Activated T-helper 17 cell treated with anti-CD3 and anti-CD28 coated beads, Interleukin-2, amount 50 U/mL, for 72 hours (primary cell): ENCODE measurements at regions not wholly inside any gene's neighbourhood (a gene's known extent, or its start where the extent isn't known, plus 50 kb on each side); places are given as distances from the start of the nearest gene placed in this dataset.

ENCODE experiments used
- ATAC-seq: fragments of 150-1000 bp; cut with Tn5 transposase; replicated peaks from 2 replicates; pipeline ENCODE4 v1.10.0; 2021; ENCODE audit warnings: mild to moderate bottlenecking, moderate library complexity
- H3K27ac Mint-ChIP-seq: one replicate; pipeline ENCODE4 v1.8.0; 2022; ENCODE audit warnings: mixed read lengths
- H3K27me3 Mint-ChIP-seq: one replicate; pipeline ENCODE4 v1.8.0; 2022; ENCODE audit warnings: mixed read lengths
- H3K36me3 Mint-ChIP-seq: one replicate; pipeline ENCODE4 v1.8.0; 2022; ENCODE audit warnings: low read depth, mild to moderate bottlenecking, mixed read lengths
- H3K4me1 Mint-ChIP-seq: one replicate; pipeline ENCODE4 v1.8.0; 2022; ENCODE audit warnings: mixed read lengths
- H3K4me3 Mint-ChIP-seq: one replicate; pipeline ENCODE4 v1.8.0; 2022; ENCODE audit warnings: mild to moderate bottlenecking, mixed read lengths
- H3K9me3 Mint-ChIP-seq: one replicate; pipeline ENCODE4 v1.8.0; 2022; ENCODE audit warnings: mixed read lengths

GRCh38 chr20:51969191-51969590, 166.9 kb upstream of the SALL4 start:
- no peaks in the 10 kb centered on the region for H3K36me3 Mint-ChIP-seq
- no peak for ATAC-seq
- peaks cover 10% of the 10 kb centered on the region for H3K27me3 Mint-ChIP-seq
- H3K27ac Mint-ChIP-seq, result no peak overlapping the region
- H3K4me1 Mint-ChIP-seq, result no peaks in the 10 kb centered on the region
- H3K9me3 Mint-ChIP-seq, result no peaks in the 10 kb centered on the region
- no peak overlapping the region for H3K4me3 Mint-ChIP-seq

GRCh38 chr20:51968151-51968550, 165.8 kb upstream of the SALL4 start:
- Mint-ChIP-seq H3K27ac (no peak overlapping the region), H3K27me3 (peaks cover 14% of the 10 kb centered on the region), H3K36me3 (no peaks in the 10 kb centered on the region), H3K9me3 (no peaks in the 10 kb centered on the region), H3K4me1 (no peaks in the 10 kb centered on the region), H3K4me3 (no peak overlapping the region)
- ATAC-seq, result no peak

- Mint-ChIP-seq H3K4me1 (no peaks in the 10 kb centered on the region), H3K9me3 (no peaks in the 10 kb centered on the region), H3K27ac (no peak overlapping the region), H3K36me3 (no peaks in the 10 kb centered on the region), H3K4me3 (no peak overlapping the region), H3K27me3 (peaks cover 20% of the 10 kb centered on the region)
- peak; percentile 37 for ATAC-seq
Observed at GRCh38 chr20:51966296-51966971, 164.1 kb upstream of the SALL4 start.

DNA sequence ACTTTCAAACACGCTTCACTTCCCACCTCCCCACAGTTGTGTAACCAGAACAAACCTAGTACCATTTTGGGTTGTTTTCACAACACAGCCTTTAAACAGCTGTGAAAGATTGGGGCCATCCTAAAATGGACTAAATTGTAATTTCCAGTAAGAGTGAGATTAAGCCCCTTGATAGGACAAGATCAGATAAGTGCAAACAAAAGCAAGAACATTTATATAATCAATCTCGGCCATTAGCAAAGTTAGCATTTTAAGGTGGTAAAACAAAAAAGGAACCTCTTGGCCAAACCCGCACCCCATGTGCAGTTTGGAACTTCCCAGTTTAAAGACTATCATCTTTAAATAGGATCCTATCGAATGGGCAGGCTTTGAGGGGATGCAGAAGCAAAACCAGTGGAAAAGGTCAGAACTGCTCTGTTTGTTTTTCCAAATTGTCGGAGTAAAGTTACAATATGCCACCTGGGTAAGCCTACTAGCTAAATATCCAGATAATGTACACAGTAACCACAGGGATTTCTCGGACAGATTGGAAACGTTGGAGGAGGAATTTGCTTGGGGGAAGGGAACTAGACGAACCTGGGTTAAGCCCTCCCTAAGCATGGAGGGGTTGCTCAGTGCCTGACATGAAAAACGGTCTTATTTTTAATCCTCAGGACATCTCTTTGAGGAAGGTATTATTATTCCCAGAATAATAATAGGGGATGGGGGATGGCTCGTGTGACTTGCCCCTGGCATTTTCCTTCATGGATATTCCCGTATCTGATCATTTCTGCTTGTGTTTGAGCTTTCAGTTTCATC, 159.8 kb upstream of the SALL4 start:
- peaks cover 27% of the 10 kb centered on the region for H3K27me3 Mint-ChIP-seq
- H3K4me3 Mint-ChIP-seq, result no peak overlapping the region
- H3K36me3 Mint-ChIP-seq, result no peaks in the 10 kb centered on the region
- ATAC-seq, result no peak
- no peaks in the 10 kb centered on the region for H3K9me3 Mint-ChIP-seq
- H3K4me1 Mint-ChIP-seq, result no peaks in the 10 kb centered on the region
- H3K27ac Mint-ChIP-seq, result no peak overlapping the region

DNA sequence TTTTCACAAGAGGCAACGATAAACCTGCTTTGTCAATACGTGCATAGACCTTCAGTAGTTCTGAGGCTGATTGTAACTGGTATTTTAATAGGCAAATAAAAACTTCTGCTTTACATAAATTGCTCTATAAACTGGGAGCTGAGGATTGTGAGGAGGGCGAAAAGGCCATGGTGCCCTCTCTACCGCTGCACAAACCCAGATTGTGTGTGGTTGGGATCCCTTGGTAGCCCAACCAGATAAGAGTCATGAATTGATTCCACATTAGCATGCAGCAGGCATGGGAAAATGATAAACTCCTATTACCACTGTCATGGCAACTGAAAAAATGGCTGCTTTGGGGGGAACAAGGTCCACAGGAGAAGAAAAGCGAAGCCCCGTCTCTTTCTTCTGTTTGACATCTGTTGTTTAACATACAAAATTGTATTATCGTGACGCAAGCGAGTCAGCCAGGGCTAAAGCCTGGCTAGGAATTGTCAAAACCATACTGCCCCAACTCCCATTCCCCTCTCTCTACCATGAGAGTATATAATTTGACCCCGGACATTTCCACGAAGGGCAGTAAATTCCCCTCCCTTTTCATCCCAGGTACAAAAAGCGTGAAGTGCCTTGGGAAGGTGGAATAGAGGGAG, 157.8 kb upstream of the SALL4 start:
- no peaks in the 10 kb centered on the region for H3K9me3 Mint-ChIP-seq
- peaks cover 27% of the 10 kb centered on the region for H3K27me3 Mint-ChIP-seq
- no peak overlapping the region for H3K27ac Mint-ChIP-seq
- no peak for ATAC-seq
- no peak overlapping the region for H3K4me3 Mint-ChIP-seq
- no peaks in the 10 kb centered on the region for H3K4me1 Mint-ChIP-seq
- no peaks in the 10 kb centered on the region for H3K36me3 Mint-ChIP-seq

DNA sequence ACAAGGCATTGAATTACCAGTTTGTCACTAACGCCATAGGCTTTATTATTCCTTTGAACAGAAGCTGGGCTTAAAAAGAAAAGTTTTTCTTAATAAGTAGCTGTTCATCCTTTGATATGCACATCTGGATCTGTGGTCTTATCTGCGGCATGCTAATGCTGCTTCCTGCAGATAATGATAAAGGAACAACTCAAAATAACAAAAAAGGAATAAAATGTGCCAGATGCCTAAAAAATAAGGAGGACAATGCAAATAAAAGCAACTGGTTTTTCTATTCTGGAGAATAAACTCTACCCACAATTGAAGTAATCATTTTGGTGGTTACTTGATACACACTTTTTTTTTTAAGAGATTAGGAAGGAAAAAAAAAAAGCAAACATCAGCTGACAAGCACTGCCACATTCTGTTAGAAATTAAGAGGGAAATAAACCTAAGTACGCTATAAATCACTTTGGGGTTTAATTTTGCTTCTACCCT, 156.8 kb upstream of the SALL4 start:
- no peak for ATAC-seq
- Mint-ChIP-seq H3K9me3 (no peaks in the 10 kb centered on the region), H3K4me1 (no peaks in the 10 kb centered on the region), H3K27me3 (peaks cover 27% of the 10 kb centered on the region), H3K4me3 (no peak overlapping the region), H3K36me3 (no peaks in the 10 kb centered on the region), H3K27ac (no peak overlapping the region)

GRCh38 chr20:51958099-51959065, 156.1 kb upstream of the SALL4 start:
- H3K36me3 Mint-ChIP-seq, result no peaks in the 10 kb centered on the region
- H3K27ac Mint-ChIP-seq, result no peak overlapping the region
- no peak for ATAC-seq
- peaks cover 29% of the 10 kb centered on the region for H3K27me3 Mint-ChIP-seq
- H3K4me3 Mint-ChIP-seq, result no peak overlapping the region
- H3K4me1 Mint-ChIP-seq, result no peaks in the 10 kb centered on the region
- no peaks in the 10 kb centered on the region for H3K9me3 Mint-ChIP-seq

DNA sequence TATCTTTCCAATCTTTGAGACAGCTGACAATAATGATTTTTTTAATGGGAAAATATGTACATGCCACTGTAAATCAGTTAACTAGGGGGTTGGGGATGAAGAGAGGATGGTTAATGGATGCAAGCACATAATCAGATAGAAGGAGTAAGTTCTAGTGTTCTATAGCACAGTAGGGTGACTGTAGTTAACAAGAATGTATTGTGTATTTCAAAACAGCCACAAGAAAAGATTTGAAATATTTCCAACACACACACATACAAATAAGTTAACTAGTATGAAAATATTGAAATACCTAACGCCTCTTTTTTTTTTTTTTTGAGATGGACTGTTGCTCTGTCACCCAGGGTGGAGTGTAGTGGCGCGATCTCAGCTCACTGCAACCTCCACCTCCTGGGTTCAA, 153.4 kb upstream of the SALL4 start:
- Mint-ChIP-seq H3K4me1 (no peaks in the 10 kb centered on the region), H3K27me3 (peaks cover 17% of the 10 kb centered on the region), H3K36me3 (no peaks in the 10 kb centered on the region), H3K4me3 (no peak overlapping the region), H3K27ac (no peak overlapping the region), H3K9me3 (no peaks in the 10 kb centered on the region)
- ATAC-seq, result no peak

GRCh38 chr20:51953731-51954340, 151.5 kb upstream of the SALL4 start:
- H3K4me1 Mint-ChIP-seq, result no peaks in the 10 kb centered on the region
- H3K4me3 Mint-ChIP-seq, result no peak overlapping the region
- no peak for ATAC-seq

DNA sequence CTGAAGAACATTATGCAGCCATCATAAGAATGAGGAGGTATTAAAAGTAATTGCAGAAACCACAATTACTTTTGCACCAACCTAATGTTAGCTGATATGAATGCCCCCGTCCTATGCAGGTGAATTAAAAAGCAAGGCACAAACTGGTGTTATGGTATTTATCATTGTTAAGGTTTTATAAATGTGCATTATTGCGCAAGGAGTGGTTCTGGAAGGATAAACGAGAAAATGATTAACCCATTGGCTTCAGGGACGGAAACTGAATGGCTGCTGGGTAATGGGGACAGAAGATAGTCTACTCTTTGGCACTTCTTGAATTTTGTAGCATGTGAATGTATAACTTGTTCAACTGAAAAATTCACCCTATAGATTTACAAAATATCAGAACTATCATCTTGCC, 148.6 kb upstream of the SALL4 start:
- H3K4me1 Mint-ChIP-seq, result no peaks in the 10 kb centered on the region
- no peaks in the 10 kb centered on the region for H3K36me3 Mint-ChIP-seq
- no peaks in the 10 kb centered on the region for H3K9me3 Mint-ChIP-seq
- H3K27me3 Mint-ChIP-seq, result peaks cover 3% of the 10 kb centered on the region
- H3K27ac Mint-ChIP-seq, result no peak overlapping the region
- ATAC-seq, result no peak
- no peak overlapping the region for H3K4me3 Mint-ChIP-seq

More at GRCh38 chr20:51953731-51954340, 151.5 kb upstream of the SALL4 start:
- H3K27ac Mint-ChIP-seq, result no peak overlapping the region
- H3K27me3 Mint-ChIP-seq, result peaks cover 6% of the 10 kb centered on the region
- H3K36me3 Mint-ChIP-seq, result no peaks in the 10 kb centered on the region
- no peaks in the 10 kb centered on the region for H3K9me3 Mint-ChIP-seq

GRCh38 chr20:51946586-51946985, 144.3 kb upstream of the SALL4 start:
- H3K4me3 Mint-ChIP-seq, result no peak overlapping the region
- H3K27me3 Mint-ChIP-seq, result no peaks in the 10 kb centered on the region
- no peak for ATAC-seq
- H3K4me1 Mint-ChIP-seq, result no peaks in the 10 kb centered on the region
- no peaks in the 10 kb centered on the region for H3K9me3 Mint-ChIP-seq
- H3K36me3 Mint-ChIP-seq, result no peaks in the 10 kb centered on the region
- no peak overlapping the region for H3K27ac Mint-ChIP-seq

- H3K27ac Mint-ChIP-seq, result no peak overlapping the region
- H3K27me3 Mint-ChIP-seq, result no peaks in the 10 kb centered on the region
- no peak for ATAC-seq
- H3K9me3 Mint-ChIP-seq, result no peaks in the 10 kb centered on the region
- H3K4me1 Mint-ChIP-seq, result no peaks in the 10 kb centered on the region
- H3K4me3 Mint-ChIP-seq, result no peak overlapping the region
- H3K36me3 Mint-ChIP-seq, result no peaks in the 10 kb centered on the region
Observed at GRCh38 chr20:51945881-51946280, 143.6 kb upstream of the SALL4 start.

DNA sequence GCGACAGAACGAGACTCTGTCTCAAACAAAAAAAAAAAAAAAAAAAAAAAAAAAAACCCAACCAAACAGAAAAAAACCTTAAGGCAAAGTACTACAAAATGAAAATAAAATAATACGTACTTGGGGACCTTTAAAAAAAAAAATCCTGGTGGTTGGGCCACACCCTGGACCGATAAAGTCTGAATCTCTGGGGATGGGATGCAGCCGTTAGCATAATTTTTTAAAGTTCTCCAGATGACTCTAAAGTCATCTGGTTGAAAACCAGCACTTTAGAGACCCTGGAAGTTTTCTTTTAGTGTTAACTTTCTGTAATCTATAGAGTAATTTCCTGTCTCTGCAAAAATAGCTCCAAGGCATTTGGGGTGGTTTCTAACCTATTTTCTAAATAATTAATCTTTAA, 142.9 kb upstream of the SALL4 start:
- no peak for ATAC-seq
- Mint-ChIP-seq H3K36me3 (no peaks in the 10 kb centered on the region), H3K4me1 (no peaks in the 10 kb centered on the region), H3K27ac (no peak overlapping the region), H3K4me3 (no peak overlapping the region), H3K27me3 (no peaks in the 10 kb centered on the region), H3K9me3 (no peaks in the 10 kb centered on the region)

DNA sequence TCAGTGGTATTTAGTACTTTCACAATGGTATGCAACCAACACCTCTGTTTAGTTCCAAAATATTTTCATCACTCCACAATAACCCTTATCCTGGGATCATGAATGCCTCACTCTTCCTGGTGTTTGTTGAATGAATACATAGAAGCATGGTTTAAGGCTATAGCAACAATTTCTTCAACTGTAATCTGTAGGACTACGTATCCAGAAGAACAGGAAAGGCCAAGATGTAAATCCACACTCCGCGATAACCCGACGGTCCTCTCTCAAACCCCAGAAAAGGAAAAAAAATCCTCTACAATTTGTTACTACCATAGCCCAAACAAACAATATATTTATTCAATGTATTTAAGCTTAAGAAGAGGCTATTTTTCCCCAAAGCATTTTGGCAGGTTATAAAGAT, 141.4 kb upstream of the SALL4 start:
- no peaks in the 10 kb centered on the region for H3K9me3 Mint-ChIP-seq
- H3K27me3 Mint-ChIP-seq, result no peaks in the 10 kb centered on the region
- no peak for ATAC-seq
- no peak overlapping the region for H3K27ac Mint-ChIP-seq
- no peak overlapping the region for H3K4me3 Mint-ChIP-seq
- no peaks in the 10 kb centered on the region for H3K36me3 Mint-ChIP-seq
- no peaks in the 10 kb centered on the region for H3K4me1 Mint-ChIP-seq
